ENCODE measurements at regions not wholly inside any gene's neighbourhood (a gene's known extent, or its start where the extent isn't known, plus 50 kb on each side); places are given as distances from the start of the nearest gene placed in this dataset.

DNA sequence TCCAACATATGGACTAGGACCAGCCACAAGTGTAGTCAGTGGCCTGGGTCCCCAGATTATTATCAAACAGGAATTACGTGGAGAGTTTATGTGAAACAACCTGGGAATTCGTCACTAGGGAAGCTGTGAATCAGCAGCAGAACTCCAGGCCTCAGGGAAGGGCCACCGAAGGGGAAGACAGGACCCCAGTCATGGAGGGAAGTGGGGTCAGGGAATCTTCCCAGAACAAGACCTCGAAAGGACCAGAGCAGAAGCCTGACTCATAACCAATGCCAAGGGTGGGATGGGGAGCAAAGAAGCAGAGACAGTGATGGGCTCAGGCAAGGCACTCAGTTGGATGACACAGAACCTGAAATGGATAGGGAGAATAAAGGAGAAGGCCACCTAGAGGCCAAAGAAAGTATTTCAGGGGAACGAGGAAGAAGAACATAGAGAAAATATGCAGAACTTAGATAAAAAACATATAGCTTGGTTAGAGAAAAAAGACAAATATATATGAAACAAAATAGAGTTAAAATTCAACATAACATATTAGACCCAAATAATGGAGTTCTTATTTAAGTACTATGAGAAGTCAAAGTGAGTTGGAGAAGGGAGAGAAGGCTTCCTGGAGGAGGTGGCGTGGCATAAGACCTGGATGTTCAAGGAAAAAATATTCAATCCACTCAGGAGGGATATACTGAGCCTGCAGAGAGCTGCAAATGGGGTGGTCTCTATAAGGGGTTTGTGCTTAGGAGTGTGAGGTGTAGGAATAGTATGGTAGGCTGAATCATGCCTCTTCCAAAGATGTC, 66.7 kb upstream of the CAST start:
- peak; percentile 17 for DNase-seq

GRCh38 chr5:96597438-96598020, 64.6 kb upstream of the CAST start:
- DNase-seq: no peak

DNA sequence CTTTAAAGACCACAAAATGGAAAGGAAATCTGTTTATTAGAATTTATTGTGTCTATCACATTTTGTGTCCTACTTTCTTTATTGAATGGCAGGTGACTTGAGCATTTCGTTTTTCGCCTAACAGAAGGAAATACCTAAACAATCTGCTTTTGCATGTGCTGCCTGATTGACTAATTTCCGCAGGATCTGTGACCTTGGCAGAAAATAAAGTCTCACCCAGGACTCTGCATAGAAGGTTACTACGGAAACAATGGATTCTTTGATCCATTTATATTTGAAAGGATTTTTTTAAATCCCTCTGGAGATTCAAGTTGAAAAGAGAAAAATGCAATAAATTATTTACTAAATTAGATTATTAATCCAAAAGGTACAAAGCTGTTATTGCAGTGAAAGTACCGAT, 61.0 kb upstream of the CAST start:
- no peak for DNase-seq

GRCh38 chr5:96601715-96602244, 60.4 kb upstream of the CAST start:
- peak; percentile 76 for DNase-seq

DNA sequence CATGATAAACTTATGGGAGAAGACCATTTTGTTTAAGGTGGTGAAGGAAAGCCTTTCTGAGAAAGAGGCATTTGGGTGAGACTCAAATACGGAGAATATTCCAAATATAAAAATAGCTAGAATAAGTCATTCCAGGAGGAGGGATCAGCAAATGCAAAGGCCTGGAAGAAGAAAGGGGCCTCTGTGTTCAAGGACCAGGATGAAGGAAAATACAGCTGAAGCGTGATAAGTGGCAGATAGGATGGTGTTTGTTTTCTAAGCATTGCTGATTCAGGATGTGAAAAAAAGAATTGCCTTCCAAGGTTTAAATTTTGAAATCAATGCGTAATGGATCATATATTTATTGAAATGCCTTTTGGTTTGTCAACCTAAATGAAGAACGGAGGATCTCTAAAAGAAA, 59.4 kb upstream of the CAST start:
- no peak for DNase-seq

GRCh38 chr5:96605144-96605837, 56.9 kb upstream of the CAST start:
- DNase-seq: no peak

- no peak for DNase-seq
These were observed 52.8 kb upstream of the CAST start for GRCh38 chr5:96609369-96609768.

- DNase-seq: no peak
These were observed 51.4 kb upstream of the CAST start for GRCh38 chr5:96610747-96611146.

- no peak for DNase-seq
These were observed 50.2 kb upstream of the CAST start for GRCh38 chr5:96611946-96612345.

Measured in inflammatory macrophage treated with lipopolysaccharide for 4 hours (primary cell).